Epithelial cell of proximal tubule (primary cell): ENCODE measurements at regions not wholly inside any gene's neighbourhood (a gene's known extent, or its start where the extent isn't known, plus 50 kb on each side); places are given as distances from the start of the nearest gene placed in this dataset.

Source experiments
- DNase-seq: peaks from one replicate; pipeline ENCODE4 v3.0.0-alpha.2; 2011; ENCODE audit warnings: low read depth
- H3K4me3 ChIP-seq: 2 replicates; pipeline ENCODE4 v1.5.1; 2011; ENCODE audit warnings: low read depth, mild to moderate bottlenecking, low read length
- CTCF ChIP-seq: conservative IDR thresholded peaks from 2 replicates; pipeline ENCODE4 v1.5.1; 2012; ENCODE audit warnings: low read depth, mild to moderate bottlenecking, low read length

- no peak for TF ChIP-seq CTCF
- no peak overlapping the region for H3K4me3 ChIP-seq
- no peak for DNase-seq
These were observed 619.7 kb downstream of the PLCL1 start for GRCh38 chr2:198424112-198424511.

GRCh38 chr2:198417836-198418235 is 613.4 kb downstream of the PLCL1 start:
- no peak for TF ChIP-seq CTCF
- DNase-seq: no peak
- no peak overlapping the region for H3K4me3 ChIP-seq

GRCh38 chr2:198414976-198415375 is 610.6 kb downstream of the PLCL1 start:
- TF ChIP-seq CTCF: no peak
- no peak overlapping the region for H3K4me3 ChIP-seq
- DNase-seq: no peak

GRCh38 chr2:198411936-198412335 is 607.5 kb downstream of the PLCL1 start:
- DNase-seq: no peak
- H3K4me3 ChIP-seq: no peak overlapping the region
- TF ChIP-seq CTCF: no peak

GRCh38 chr2:198408171-198408570 is 603.8 kb downstream of the PLCL1 start:
- no peak overlapping the region for H3K4me3 ChIP-seq
- no peak for TF ChIP-seq CTCF
- no peak for DNase-seq

GRCh38 chr2:198405311-198405710 is 600.9 kb downstream of the PLCL1 start:
- TF ChIP-seq CTCF: no peak
- DNase-seq: no peak
- H3K4me3 ChIP-seq: no peak overlapping the region

- no peak for DNase-seq
- TF ChIP-seq CTCF: no peak
- no peak overlapping the region for H3K4me3 ChIP-seq
These were observed 597.3 kb downstream of the PLCL1 start for GRCh38 chr2:198401644-198402043.
